Vagina (tissue), 2 donors: ENCODE measurements at regions not wholly inside any gene's neighbourhood (a gene's known extent, or its start where the extent isn't known, plus 50 kb on each side); places are given as distances from the start of the nearest gene placed in this dataset.

Experiments
- POLR2A ChIP-seq, 2 donors: fragments of 450-650 bp; IDR thresholded peaks; one replicate each; pipeline ENCODE4 v1.6.1; 2017; ENCODE audit warnings: antibody characterized with exemption in 2 of 2, mild to moderate bottlenecking in 2 of 2, moderate library complexity in 2 of 2
- POLR2AphosphoS5 ChIP-seq, 2 donors: sonication (generic); formaldehyde crosslinking; IDR thresholded peaks; one replicate each; pipeline ENCODE4 v1.9.0; 2017; ENCODE audit warnings: antibody characterized with exemption in 2 of 2, mild to moderate bottlenecking in 2 of 2, low read depth in 1 of 2; ENCODE audit not compliant: insufficient read depth in 1 of 2
- TF ChIP-seq, protein P1 (sequence below), 3 experiments: fragments of 450-650 bp in 2 of 3; fragments of 200-600 bp in 1 of 3; sonication (generic) in 1 of 3; IDR thresholded peaks; one replicate each; pipeline ENCODE4 v1.5.1; 2017 to 2019; ENCODE audit warnings: antibody characterized with exemption in 3 of 3, mild to moderate bottlenecking in 2 of 3, moderate library complexity in 2 of 3

DNA sequence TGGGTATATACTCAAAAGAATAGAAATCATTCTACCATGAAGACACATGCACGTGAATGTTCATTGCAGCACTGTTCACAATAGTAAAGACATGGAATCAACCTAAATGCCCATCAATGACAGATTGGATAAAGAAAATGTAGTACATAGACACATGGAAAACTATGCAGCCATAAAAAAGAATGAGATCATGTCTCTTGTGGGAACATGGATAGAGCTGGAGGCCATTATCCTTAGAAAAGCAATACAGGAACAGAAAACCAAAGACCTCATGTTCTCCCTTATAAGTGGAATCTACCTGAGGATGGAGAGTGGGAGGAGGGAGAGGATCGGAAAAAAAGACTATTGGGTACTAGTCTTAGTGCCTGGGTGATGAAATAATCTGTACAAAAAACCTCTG is 143.9 kb downstream of the RHOU start:
- TF ChIP-seq, protein P1, sequence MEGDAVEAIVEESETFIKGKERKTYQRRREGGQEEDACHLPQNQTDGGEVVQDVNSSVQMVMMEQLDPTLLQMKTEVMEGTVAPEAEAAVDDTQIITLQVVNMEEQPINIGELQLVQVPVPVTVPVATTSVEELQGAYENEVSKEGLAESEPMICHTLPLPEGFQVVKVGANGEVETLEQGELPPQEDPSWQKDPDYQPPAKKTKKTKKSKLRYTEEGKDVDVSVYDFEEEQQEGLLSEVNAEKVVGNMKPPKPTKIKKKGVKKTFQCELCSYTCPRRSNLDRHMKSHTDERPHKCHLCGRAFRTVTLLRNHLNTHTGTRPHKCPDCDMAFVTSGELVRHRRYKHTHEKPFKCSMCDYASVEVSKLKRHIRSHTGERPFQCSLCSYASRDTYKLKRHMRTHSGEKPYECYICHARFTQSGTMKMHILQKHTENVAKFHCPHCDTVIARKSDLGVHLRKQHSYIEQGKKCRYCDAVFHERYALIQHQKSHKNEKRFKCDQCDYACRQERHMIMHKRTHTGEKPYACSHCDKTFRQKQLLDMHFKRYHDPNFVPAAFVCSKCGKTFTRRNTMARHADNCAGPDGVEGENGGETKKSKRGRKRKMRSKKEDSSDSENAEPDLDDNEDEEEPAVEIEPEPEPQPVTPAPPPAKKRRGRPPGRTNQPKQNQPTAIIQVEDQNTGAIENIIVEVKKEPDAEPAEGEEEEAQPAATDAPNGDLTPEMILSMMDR (IDR thresholded peaks at IDR 0.05) = no peak
- TF ChIP-seq POLR2A (IDR thresholded peaks at IDR 0.05) (no peak), POLR2AphosphoS5 (IDR thresholded peaks at IDR 0.05; ENCODE audit: insufficient read depth in 1 of 2, low read depth in 1 of 2) (no peak)
